NCI-H2227 (cell line): ENCODE measurements at regions not wholly inside any gene's neighbourhood (a gene's known extent, or its start where the extent isn't known, plus 50 kb on each side); places are given as distances from the start of the nearest gene placed in this dataset.

ENCODE experiments used
- DNase-seq: peaks from one replicate; lab custom pipeline; 2025; ENCODE audit not compliant: unreplicated experiment; lab: John Stamatoyannopoulos, UW

GRCh38 chr2:133666621-133667020, 98.4 kb upstream of the NCKAP5 start:
- DNase-seq: no peak

GRCh38 chr2:133667085-133667484, 98.8 kb upstream of the NCKAP5 start:
- DNase-seq: no peak

GRCh38 chr2:133667968-133668367, 99.7 kb upstream of the NCKAP5 start:
- no peak for DNase-seq

- DNase-seq: no peak
Observed at GRCh38 chr2:133668547-133668946, 100.3 kb upstream of the NCKAP5 start.

- no peak for DNase-seq
Observed at GRCh38 chr2:133673305-133673905, 105.1 kb upstream of the NCKAP5 start.

- DNase-seq: no peak
Observed at GRCh38 chr2:133674066-133674432, 105.8 kb upstream of the NCKAP5 start.

GRCh38 chr2:133674433-133675331, 106.4 kb upstream of the NCKAP5 start:
- DNase-seq: peak; percentile 88

- no peak for DNase-seq
Observed at GRCh38 chr2:133676392-133677130, 108.3 kb upstream of the NCKAP5 start.

GRCh38 chr2:133680343-133681049, 112.2 kb upstream of the NCKAP5 start:
- DNase-seq: no peak

- peak; percentile 34 for DNase-seq
Observed at GRCh38 chr2:133682347-133682746, 114.1 kb upstream of the NCKAP5 start.

- no peak for DNase-seq
Observed at GRCh38 chr2:133682906-133683305, 114.6 kb upstream of the NCKAP5 start.

GRCh38 chr2:133685636-133686215, 117.5 kb upstream of the NCKAP5 start:
- no peak for DNase-seq

GRCh38 chr2:133690780-133691179, 122.5 kb upstream of the NCKAP5 start:
- no peak for DNase-seq

GRCh38 chr2:133691336-133691735, 123.1 kb upstream of the NCKAP5 start:
- DNase-seq: no peak

- no peak for DNase-seq
Observed at GRCh38 chr2:133705287-133705686, 137.0 kb upstream of the NCKAP5 start.

GRCh38 chr2:133710613-133711012, 142.3 kb upstream of the NCKAP5 start:
- DNase-seq: peak; percentile 21

GRCh38 chr2:133711201-133711600, 142.9 kb upstream of the NCKAP5 start:
- DNase-seq: peak; percentile 28

- DNase-seq: no peak
Observed at GRCh38 chr2:133711806-133712205, 143.5 kb upstream of the NCKAP5 start.

- no peak for DNase-seq
Observed at GRCh38 chr2:133712369-133712768, 144.1 kb upstream of the NCKAP5 start.

GRCh38 chr2:133713049-133713580, 144.9 kb upstream of the NCKAP5 start:
- no peak for DNase-seq

- DNase-seq: no peak
Observed at GRCh38 chr2:133716166-133716565, 147.9 kb upstream of the NCKAP5 start.
